Tibial nerve (tissue), 4 donors: ENCODE measurements at regions not wholly inside any gene's neighbourhood (a gene's known extent, or its start where the extent isn't known, plus 50 kb on each side); places are given as distances from the start of the nearest gene placed in this dataset.

Source experiments
- DNase-seq, 2 donors: peaks; one replicate each; pipeline ENCODE4 v3.0.0-alpha.2; 2019; ENCODE audit warnings: low spot score in 2 of 2
- H3K27ac ChIP-seq, 4 donors: fragments of 200-600 bp; sonication (generic) in 3 of 4; one replicate each; pipeline ENCODE4 v1.5.1; 2017 to 2019; ENCODE audit warnings: mild to moderate bottlenecking in 1 of 4
- H3K27me3 ChIP-seq, 2 donors: fragments of 200-600 bp; sonication (generic) in 1 of 2; one replicate each; pipeline versions ENCODE4 v1.5.1 to v1.6.0; 2017 to 2019
- H3K36me3 ChIP-seq, 3 donors: fragments of 200-600 bp; sonication (generic); one replicate each; pipeline ENCODE4 v1.5.1; 2018 to 2019
- H3K4me1 ChIP-seq, 4 donors: fragments of 200-600 bp; sonication (generic) in 3 of 4; one replicate each; pipeline ENCODE4 v1.5.1; 2017 to 2019
- H3K4me3 ChIP-seq, 4 donors: fragments of 200-600 bp; sonication (generic) in 3 of 4; one replicate each; pipeline ENCODE4 v1.5.1; 2017 to 2019; ENCODE audit warnings: mild to moderate bottlenecking in 1 of 4, moderate library complexity in 1 of 4
- H3K9me3 ChIP-seq, 4 donors: fragments of 200-600 bp; sonication (generic) in 3 of 4; one replicate each; pipeline ENCODE4 v1.5.1; 2017 to 2019
- CTCF ChIP-seq, 5 experiments: fragments of 200-600 bp in 3 of 5; fragments of 450-650 bp in 2 of 5; sonication (generic) in 3 of 5; IDR thresholded peaks; one replicate each; pipeline ENCODE4 v1.5.1; 2016 to 2019; ENCODE audit warnings: antibody characterized with exemption in 5 of 5, mild to moderate bottlenecking in 3 of 5, moderate library complexity in 2 of 5
- EP300 ChIP-seq, 2 donors: sonication (generic); formaldehyde crosslinking; IDR thresholded peaks; one replicate each; pipeline ENCODE4 v1.6.1; 2017; ENCODE audit warnings: antibody characterized with exemption in 2 of 2, mild to moderate bottlenecking in 1 of 2
- POLR2A ChIP-seq, 2 donors: fragments of 450-650 bp; IDR thresholded peaks; one replicate each; pipeline ENCODE4 v1.6.1; 2017; ENCODE audit warnings: antibody characterized with exemption in 2 of 2, mild to moderate bottlenecking in 2 of 2, moderate library complexity in 2 of 2
- WGBS, 2 donors: methylation state at CpG; one replicate each; pipeline ENCODE4 v1.1.5; 2018; 5-methylcytosine and 5-hydroxymethylcytosine counted together

GRCh38 chr3:182117131-182117530, 405.4 kb downstream of the SOX2 start:
- H3K9me3 ChIP-seq: no peaks in the 10 kb centered on the region
- TF ChIP-seq POLR2A (IDR thresholded peaks at IDR 0.05): no peak
- no peak for TF ChIP-seq EP300 (IDR thresholded peaks at IDR 0.05)
- TF ChIP-seq CTCF (IDR thresholded peaks at IDR 0.05): no peak
- DNase-seq: no peak
- H3K4me3 ChIP-seq: no peak overlapping the region
- 81 to 82% methylated on average over 8 of the region's 8 CpGs for WGBS, 2 donors
- H3K27me3 ChIP-seq: no peaks in the 10 kb centered on the region
- no peak overlapping the region for H3K27ac ChIP-seq
- H3K36me3 ChIP-seq: no peaks in the 10 kb centered on the region
- no peaks in the 10 kb centered on the region for H3K4me1 ChIP-seq

- 88 to 90% methylated on average over 5 of the region's 5 CpGs for WGBS, 2 donors
- H3K9me3 ChIP-seq: no peaks in the 10 kb centered on the region
- TF ChIP-seq POLR2A (IDR thresholded peaks at IDR 0.05) (no peak), EP300 (IDR thresholded peaks at IDR 0.05) (no peak), CTCF (IDR thresholded peaks at IDR 0.05) (no peak)
- H3K36me3 ChIP-seq: no peaks in the 10 kb centered on the region
- H3K27me3 ChIP-seq: no peaks in the 10 kb centered on the region
- H3K4me3 ChIP-seq: no peak overlapping the region
- no peak overlapping the region for H3K27ac ChIP-seq
- no peak for DNase-seq
- H3K4me1 ChIP-seq: no peaks in the 10 kb centered on the region
Observed at GRCh38 chr3:182117583-182117982, 405.9 kb downstream of the SOX2 start.

- TF ChIP-seq EP300 (IDR thresholded peaks at IDR 0.05): no peak
- no peak for TF ChIP-seq CTCF (IDR thresholded peaks at IDR 0.05)
- no peak for TF ChIP-seq POLR2A (IDR thresholded peaks at IDR 0.05)
- Histone ChIP-seq H3K27ac (no peak overlapping the region), H3K36me3 (no peaks in the 10 kb centered on the region), H3K4me1 (no peaks in the 10 kb centered on the region), H3K4me3 (no peak overlapping the region), H3K9me3 (no peaks in the 10 kb centered on the region), H3K27me3 (no peaks in the 10 kb centered on the region)
- WGBS, 2 donors: 73 to 75% methylated on average over 4 of the region's 4 CpGs
- no peak for DNase-seq
Observed at GRCh38 chr3:182118066-182118465, 406.3 kb downstream of the SOX2 start.

GRCh38 chr3:182121401-182121800, 409.7 kb downstream of the SOX2 start:
- Histone ChIP-seq H3K27ac (no peak overlapping the region), H3K9me3 (no peaks in the 10 kb centered on the region), H3K27me3 (no peaks in the 10 kb centered on the region), H3K36me3 (no peaks in the 10 kb centered on the region), H3K4me1 (no peaks in the 10 kb centered on the region), H3K4me3 (no peak overlapping the region)
- no peak for DNase-seq
- TF ChIP-seq CTCF (IDR thresholded peaks at IDR 0.05) (no peak), POLR2A (IDR thresholded peaks at IDR 0.05) (no peak), EP300 (IDR thresholded peaks at IDR 0.05) (no peak)
- WGBS, 2 donors: 59 to 61% methylated on average over 2 of the region's 2 CpGs

GRCh38 chr3:182122779-182123178, 411.1 kb downstream of the SOX2 start:
- no peaks in the 10 kb centered on the region for H3K4me1 ChIP-seq
- H3K36me3 ChIP-seq: no peaks in the 10 kb centered on the region
- TF ChIP-seq CTCF (IDR thresholded peaks at IDR 0.05) (no peak), POLR2A (IDR thresholded peaks at IDR 0.05) (no peak), EP300 (IDR thresholded peaks at IDR 0.05) (no peak)
- DNase-seq: no peak
- no peaks in the 10 kb centered on the region for H3K9me3 ChIP-seq
- no peaks in the 10 kb centered on the region for H3K27me3 ChIP-seq
- no peak overlapping the region for H3K4me3 ChIP-seq
- H3K27ac ChIP-seq: no peak overlapping the region
- WGBS, 2 donors: 56 to 57% methylated on average over 3 of the region's 3 CpGs
